Brain pericyte (primary cell): ENCODE measurements at regions not wholly inside any gene's neighbourhood (a gene's known extent, or its start where the extent isn't known, plus 50 kb on each side); places are given as distances from the start of the nearest gene placed in this dataset.

Experiments used
- DNase-seq: peaks from one replicate; pipeline ENCODE4 v3.0.0-alpha.2; 2012; ENCODE audit warnings: low read depth, low spot score

GRCh38 chr15:29322415-29322814 is 52.8 kb upstream of the NSMCE3 start:
- DNase-seq: no peak

GRCh38 chr15:29320420-29320819 is 50.8 kb upstream of the NSMCE3 start:
- DNase-seq: no peak

GRCh38 chr15:29319823-29320222 is 50.2 kb upstream of the NSMCE3 start:
- DNase-seq: no peak
